ENCODE measurements at regions not wholly inside any gene's neighbourhood (a gene's known extent, or its start where the extent isn't known, plus 50 kb on each side); places are given as distances from the start of the nearest gene placed in this dataset.
A peak's percentile ranks its signal among the peaks of the same experiment; 100 is the strongest.

GRCh38 chr17:77892031-77892430 is 66.5 kb upstream of the TNRC6C start:
- no peak overlapping the region for H3K4me3 Mint-ChIP-seq
- Histone ChIP-seq H3K27ac (ENCODE audit: low read depth in 1 of 2, low read length in 2 of 2) (no peak overlapping the region), H3K4me3 (ENCODE audit: low read length) (no peak overlapping the region), H3K9me3 (ENCODE audit: control insufficient read depth in 1 of 2, insufficient read depth in 1 of 2, low read length in 2 of 2) (no peaks in the 10 kb centered on the region), H3K4me1 (ENCODE audit: insufficient read depth, low read length) (peaks cover 30% of the 10 kb centered on the region), H3K36me3 (ENCODE audit: insufficient read depth, low read length) (no peaks in the 10 kb centered on the region), H3K27me3 (ENCODE audit: control insufficient read depth in 1 of 2, insufficient read depth in 2 of 2, low read length in 2 of 2) (no peaks in the 10 kb centered on the region)
- H3K27me3 Mint-ChIP-seq: no peaks in the 10 kb centered on the region
- no peaks in the 10 kb centered on the region for H3K9me3 Mint-ChIP-seq
- H3K36me3 Mint-ChIP-seq (ENCODE audit: low read depth): peaks cover 4% of the 10 kb centered on the region
- intact Hi-C loops (cut with DNase I, micrococcal nuclease): loop anchor here in 1 of 2 experiments (5.0 kb wide), 1 partner anchor 535 kb away; no protein-coding TSS in a partner anchor
- POLR2A ChIA-PET: interaction anchor here (3.9 kb wide), 1 partner anchor 66 kb away, joined by 15 read pairs; the partner anchor contains the start of gene TNRC6C
- TF ChIP-seq, protein P1, sequence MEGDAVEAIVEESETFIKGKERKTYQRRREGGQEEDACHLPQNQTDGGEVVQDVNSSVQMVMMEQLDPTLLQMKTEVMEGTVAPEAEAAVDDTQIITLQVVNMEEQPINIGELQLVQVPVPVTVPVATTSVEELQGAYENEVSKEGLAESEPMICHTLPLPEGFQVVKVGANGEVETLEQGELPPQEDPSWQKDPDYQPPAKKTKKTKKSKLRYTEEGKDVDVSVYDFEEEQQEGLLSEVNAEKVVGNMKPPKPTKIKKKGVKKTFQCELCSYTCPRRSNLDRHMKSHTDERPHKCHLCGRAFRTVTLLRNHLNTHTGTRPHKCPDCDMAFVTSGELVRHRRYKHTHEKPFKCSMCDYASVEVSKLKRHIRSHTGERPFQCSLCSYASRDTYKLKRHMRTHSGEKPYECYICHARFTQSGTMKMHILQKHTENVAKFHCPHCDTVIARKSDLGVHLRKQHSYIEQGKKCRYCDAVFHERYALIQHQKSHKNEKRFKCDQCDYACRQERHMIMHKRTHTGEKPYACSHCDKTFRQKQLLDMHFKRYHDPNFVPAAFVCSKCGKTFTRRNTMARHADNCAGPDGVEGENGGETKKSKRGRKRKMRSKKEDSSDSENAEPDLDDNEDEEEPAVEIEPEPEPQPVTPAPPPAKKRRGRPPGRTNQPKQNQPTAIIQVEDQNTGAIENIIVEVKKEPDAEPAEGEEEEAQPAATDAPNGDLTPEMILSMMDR (IDR thresholded peaks at IDR 0.05): no peak
- no peak for ATAC-seq (ENCODE audit: poor library complexity)
- no peak overlapping the region for H3K27ac Mint-ChIP-seq
- DNase-seq: no peak
- peaks cover 20% of the 10 kb centered on the region for H3K4me1 Mint-ChIP-seq (ENCODE audit: low read depth)
- CTCF ChIA-PET: no interaction called here

DNA sequence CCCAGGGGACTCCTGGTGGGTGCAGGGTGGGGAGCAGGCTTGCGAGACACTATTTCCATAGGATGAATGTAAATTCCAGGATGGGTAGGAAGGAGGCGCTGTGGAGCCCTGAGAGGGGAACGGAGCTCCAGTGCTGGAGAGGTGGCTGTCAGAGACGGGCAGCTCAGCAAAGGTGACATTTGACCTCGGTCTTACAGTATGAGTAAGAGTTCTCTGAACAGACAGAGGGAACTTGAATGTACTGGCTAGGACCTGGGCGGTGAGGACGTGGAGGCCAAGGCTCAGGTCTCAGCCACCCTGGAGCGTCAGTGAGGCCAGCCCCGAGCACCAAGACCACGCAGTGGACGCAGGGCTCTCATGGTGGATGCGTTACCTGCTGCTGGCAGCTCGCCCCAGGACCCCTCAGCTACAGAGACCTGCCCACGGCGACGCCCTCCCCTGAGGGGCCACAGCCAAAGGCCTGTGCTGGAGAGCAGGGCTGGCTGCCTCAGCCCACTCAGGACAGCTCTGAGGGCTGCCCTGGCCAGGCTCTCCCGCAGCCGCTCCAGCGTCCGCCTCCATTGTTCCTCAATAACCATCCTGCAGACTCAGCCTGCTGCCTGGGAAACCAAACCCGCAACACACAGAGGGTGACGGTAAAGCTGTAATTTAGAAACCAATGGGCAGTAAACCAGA is 65.9 kb upstream of the TNRC6C start:
- H3K4me1 ChIP-seq (ENCODE audit: insufficient read depth, low read length): peaks cover 24% of the 10 kb centered on the region
- H3K4me3 Mint-ChIP-seq: no peak overlapping the region
- no peaks in the 10 kb centered on the region for H3K9me3 Mint-ChIP-seq
- H3K27ac Mint-ChIP-seq: no peak overlapping the region
- intact Hi-C loops (cut with DNase I, micrococcal nuclease): loop anchor here in 1 of 2 experiments (5.0 kb wide), 1 partner anchor 535 kb away; no protein-coding TSS in a partner anchor
- CTCF ChIA-PET: interaction anchor here (0.6 to 1.3 kb wide), 2 partner anchors 65 to 66 kb away, joined by 3 to 4 read pairs; partner anchors contain the start of gene TNRC6C
- ATAC-seq (ENCODE audit: poor library complexity) (no peak), DNase-seq (peak in 2 of 14 experiments; percentile 5 to 32)
- TF ChIP-seq, protein P1 (IDR thresholded peaks at IDR 0.05): no peak
- H3K27me3 ChIP-seq (ENCODE audit: control insufficient read depth in 1 of 2, insufficient read depth in 2 of 2, low read length in 2 of 2): no peaks in the 10 kb centered on the region
- H3K4me1 Mint-ChIP-seq (ENCODE audit: low read depth): peaks cover 14% of the 10 kb centered on the region
- H3K4me3 ChIP-seq (ENCODE audit: low read length): no peak overlapping the region
- no peak overlapping the region for H3K27ac ChIP-seq (ENCODE audit: low read depth in 1 of 2, low read length in 2 of 2)
- POLR2A ChIA-PET: interaction anchor here (3.9 kb wide), 1 partner anchor 65 kb away, joined by 15 read pairs; the partner anchor contains the start of gene TNRC6C
- H3K9me3 ChIP-seq (ENCODE audit: control insufficient read depth in 1 of 2, insufficient read depth in 1 of 2, low read length in 2 of 2): no peaks in the 10 kb centered on the region
- no peaks in the 10 kb centered on the region for H3K27me3 Mint-ChIP-seq
- no peaks in the 10 kb centered on the region for H3K36me3 ChIP-seq (ENCODE audit: insufficient read depth, low read length)
- H3K36me3 Mint-ChIP-seq (ENCODE audit: low read depth): peaks cover 4% of the 10 kb centered on the region

DNA sequence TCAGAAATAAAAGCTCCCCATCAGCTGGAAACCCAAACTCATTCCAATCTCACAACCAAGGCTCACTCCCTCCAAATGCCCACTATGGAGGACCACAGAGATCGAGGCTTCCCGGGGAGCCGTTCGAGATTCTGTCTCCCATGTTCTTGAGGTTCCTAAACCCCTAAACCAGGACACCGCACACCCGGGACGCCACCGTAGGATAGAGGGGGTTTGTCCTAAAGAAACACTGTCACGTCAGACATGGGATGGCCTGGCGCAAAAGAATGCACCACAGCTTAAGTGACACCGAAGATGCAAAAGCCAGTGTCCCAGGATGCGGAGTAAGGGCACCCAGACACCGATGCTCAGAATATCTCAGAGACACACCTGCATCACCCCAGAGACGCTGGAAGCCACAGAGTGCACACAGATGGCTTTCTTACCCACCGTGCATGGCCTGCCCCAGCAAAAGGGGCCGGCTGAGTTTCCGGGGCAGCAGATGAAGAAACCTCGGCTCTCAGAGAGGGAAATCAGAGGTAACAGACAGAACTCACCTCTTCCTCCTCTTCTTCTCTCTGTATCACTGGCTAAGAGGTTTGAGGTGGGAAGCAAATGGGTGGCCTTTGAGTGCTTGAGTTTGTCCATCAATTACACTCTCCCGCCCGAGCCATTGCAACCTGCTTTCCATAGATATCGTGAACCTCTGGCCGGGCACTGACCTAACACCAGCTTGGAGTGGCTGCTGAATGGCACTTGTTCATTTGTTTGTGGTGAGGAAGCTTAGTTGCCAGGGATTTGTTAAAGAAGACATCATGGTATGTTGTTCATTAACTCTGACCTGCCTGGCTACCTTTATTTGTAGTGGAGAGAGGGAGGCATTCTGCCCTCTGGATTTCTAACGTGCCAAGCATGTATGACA is 65.1 kb upstream of the TNRC6C start:
- peaks cover 6% of the 10 kb centered on the region for H3K4me1 Mint-ChIP-seq (ENCODE audit: low read depth)
- Histone ChIP-seq H3K27ac (ENCODE audit: low read depth in 1 of 2, low read length in 2 of 2) (no peak overlapping the region), H3K4me3 (ENCODE audit: low read length) (no peak overlapping the region), H3K27me3 (ENCODE audit: control insufficient read depth in 1 of 2, insufficient read depth in 2 of 2, low read length in 2 of 2) (no peaks in the 10 kb centered on the region), H3K9me3 (ENCODE audit: control insufficient read depth in 1 of 2, insufficient read depth in 1 of 2, low read length in 2 of 2) (no peaks in the 10 kb centered on the region), H3K36me3 (ENCODE audit: insufficient read depth, low read length) (no peaks in the 10 kb centered on the region), H3K4me1 (ENCODE audit: insufficient read depth, low read length) (peaks cover 16% of the 10 kb centered on the region)
- CTCF ChIA-PET: interaction anchor here (1.3 kb wide), 1 partner anchor 65 kb away, joined by 4 read pairs; the partner anchor contains the start of gene TNRC6C
- POLR2A ChIA-PET: interaction anchor here (3.9 kb wide), 1 partner anchor 65 kb away, joined by 15 read pairs; the partner anchor contains the start of gene TNRC6C
- H3K27ac Mint-ChIP-seq: no peak overlapping the region
- ATAC-seq (ENCODE audit: poor library complexity) (no peak), DNase-seq (peak in 1 of 14 experiments; percentile 2)
- no peak overlapping the region for H3K4me3 Mint-ChIP-seq
- H3K36me3 Mint-ChIP-seq (ENCODE audit: low read depth): no peaks in the 10 kb centered on the region
- intact Hi-C loops (cut with DNase I, micrococcal nuclease): loop anchor here in 1 of 2 experiments (5.0 kb wide), 1 partner anchor 536 kb away; no protein-coding TSS in a partner anchor
- H3K27me3 Mint-ChIP-seq: no peaks in the 10 kb centered on the region
- TF ChIP-seq, protein P1 (IDR thresholded peaks at IDR 0.05): no peak
- no peaks in the 10 kb centered on the region for H3K9me3 Mint-ChIP-seq
